HG02973 (cell line): ENCODE measurements at regions not wholly inside any gene's neighbourhood (a gene's known extent, or its start where the extent isn't known, plus 50 kb on each side); places are given as distances from the start of the nearest gene placed in this dataset.
"Not testable (repeated sequence)": the region's sequence is repeated elsewhere in the genome, so short reads cannot be mapped to it uniquely, and the experiment has no call there.

Experiments used
- ATAC-seq: cut with Tn5 transposase; IDR thresholded peaks from one replicate; pipeline ENCODE4 v1.9.1; 2021; ENCODE audit warnings: moderate library complexity; ENCODE audit not compliant: unreplicated experiment

DNA sequence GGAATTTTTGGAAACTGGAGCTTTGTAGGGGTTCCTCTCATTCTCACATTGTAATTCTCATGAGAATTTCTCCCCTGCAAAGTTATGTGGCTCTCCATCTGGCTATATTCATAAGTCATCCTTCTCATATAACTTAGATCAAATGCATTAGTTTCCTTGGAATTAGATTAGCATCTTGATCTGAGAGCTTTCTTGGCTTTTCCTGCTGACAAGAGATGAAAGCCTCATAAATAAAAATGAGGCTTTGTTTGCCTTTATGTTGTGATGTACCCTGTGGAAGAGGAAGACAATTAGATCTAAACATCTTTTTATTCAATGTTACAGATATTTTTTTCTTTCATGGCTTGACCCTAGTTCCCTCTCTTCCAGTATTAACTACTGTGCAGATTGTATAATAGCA lies 165.4 kb upstream of the ZPLD1 start:
- no peak for ATAC-seq

DNA sequence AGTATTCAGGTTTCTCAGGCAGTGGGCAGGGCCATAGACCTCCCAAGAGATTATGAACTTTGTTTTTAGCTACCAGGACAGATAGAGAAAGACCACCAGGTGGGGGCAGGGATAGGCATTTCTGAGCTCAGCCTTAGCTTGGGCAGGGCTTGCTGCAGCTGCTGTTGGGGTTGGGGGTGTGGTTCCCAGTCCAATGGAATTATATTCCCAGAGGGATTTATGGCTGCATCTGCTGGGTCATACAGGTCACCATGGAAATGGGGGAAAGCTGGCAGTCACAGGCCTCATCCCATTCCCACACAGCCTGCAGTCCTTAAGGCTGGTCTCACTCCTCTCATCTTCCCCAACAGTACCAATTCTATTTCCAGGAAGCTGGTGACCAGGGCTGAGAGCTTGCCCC lies 144.6 kb upstream of the ZPLD1 start:
- no peak for ATAC-seq

- ATAC-seq: no peak
These were observed 139.1 kb upstream of the ZPLD1 start for GRCh38 chr3:102295756-102296155.

GRCh38 chr3:102297072-102297658 lies 137.7 kb upstream of the ZPLD1 start:
- no peak for ATAC-seq

GRCh38 chr3:102299125-102299877 lies 135.5 kb upstream of the ZPLD1 start:
- ATAC-seq: no peak

DNA sequence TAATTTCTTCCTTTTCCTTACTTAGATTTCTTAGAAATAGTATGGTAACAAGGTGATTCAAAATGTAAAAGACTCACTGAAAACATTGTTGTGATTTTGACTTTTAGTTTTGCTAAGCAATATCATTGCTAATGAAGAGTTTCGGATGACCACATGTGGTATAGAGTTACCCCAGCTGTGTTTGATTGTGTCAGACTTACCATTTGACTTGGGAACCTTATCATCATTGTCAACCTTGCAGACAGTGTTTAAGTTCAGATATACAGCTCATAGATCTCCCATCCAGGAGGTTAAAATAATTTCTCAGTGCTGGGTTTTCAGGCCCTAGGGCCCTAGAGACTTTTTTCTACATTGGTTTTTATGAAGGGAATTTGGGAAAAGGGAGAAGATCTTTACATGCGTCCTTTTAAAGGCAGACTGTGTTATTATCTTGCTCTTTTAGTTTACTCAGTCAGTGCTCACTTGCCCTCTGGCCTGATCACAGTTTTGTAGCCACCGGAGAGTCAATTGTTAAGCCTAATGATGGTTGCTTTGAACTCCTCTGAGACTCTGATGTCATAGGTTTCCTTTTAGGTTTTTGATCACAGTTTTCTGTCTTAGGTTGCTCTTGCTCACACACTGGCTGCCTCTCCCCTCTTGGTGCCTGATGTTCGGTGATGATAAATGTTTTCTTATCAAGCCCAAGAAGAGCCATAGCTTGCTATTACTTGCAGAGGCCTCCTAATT lies 133.5 kb upstream of the ZPLD1 start:
- no peak for ATAC-seq

DNA sequence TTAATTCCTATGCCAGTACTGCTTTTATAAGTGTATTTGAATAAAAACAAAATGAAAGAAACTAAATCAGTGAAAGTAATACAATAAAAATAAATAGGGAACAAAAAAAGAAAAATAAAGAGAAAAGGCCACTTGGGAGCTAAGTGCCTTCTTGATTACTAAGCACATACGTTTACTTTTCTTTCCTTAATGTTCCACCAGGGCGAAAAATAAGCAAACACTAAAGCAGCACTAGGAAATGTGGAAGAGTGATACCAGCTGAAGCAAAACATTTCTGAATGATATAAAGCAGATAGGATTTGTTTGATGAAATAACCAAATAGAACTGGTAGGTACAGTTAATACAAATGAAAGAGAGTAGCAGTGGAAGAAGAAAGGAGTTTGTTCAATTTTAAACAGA lies 132.8 kb upstream of the ZPLD1 start:
- no peak for ATAC-seq

DNA sequence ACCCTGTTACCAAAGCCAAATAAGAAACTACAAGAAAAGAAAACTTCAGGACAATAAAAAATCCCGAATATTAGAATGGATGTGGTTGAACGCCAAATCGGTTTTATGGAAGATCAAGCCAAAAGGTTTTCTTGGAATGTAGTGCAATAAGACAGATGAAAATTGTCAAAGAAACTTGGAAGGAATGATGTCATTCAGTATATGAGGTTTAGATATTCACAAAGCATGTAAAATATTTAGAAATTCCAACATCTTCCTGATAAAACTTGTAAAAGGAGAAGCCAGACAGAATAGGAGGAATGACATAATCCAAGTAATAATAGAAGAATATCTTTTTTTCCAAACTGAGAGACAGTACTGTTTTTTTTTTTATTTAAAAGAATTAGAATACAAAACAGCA lies 130.3 kb upstream of the ZPLD1 start:
- no peak for ATAC-seq

DNA sequence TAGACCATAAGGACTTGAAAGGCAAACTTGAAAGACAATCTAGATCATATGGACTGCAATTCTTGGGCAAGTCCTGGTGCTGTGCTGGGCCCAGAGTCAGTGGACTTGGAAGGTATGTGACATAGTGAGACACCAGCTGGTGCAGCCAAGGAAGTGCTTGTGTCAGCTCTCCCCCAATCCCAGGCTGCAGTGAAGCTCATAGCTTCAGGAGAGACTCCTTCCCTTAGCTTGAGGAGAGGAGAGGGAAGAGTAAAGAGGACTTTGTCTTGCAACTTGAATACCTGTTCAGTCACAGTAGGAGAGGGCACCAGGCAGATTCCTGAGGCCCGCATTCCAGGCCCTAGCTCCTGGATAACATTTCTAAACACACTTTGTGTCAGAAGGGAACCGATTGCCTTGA lies 127.4 kb upstream of the ZPLD1 start:
- ATAC-seq: no peak

DNA sequence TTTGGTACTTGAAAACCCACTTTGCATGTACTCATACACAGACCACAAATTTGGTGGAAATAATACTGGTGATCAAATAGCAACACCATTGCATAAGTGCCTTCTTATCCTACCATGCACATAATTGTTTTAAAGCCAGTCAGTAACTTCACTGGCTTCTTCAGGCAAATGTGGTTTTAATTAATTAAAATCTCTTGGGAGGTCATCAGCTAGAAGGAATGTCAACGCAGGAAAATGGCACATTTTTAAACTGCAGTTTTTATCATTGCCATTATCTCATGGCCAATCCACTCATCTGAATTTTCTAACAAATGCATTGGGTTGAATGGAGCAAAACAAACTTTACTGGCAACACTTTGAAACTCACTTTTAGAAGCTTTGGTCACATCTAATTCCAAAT lies 105.7 kb upstream of the ZPLD1 start:
- no peak for ATAC-seq

GRCh38 chr3:102329561-102329960 lies 105.3 kb upstream of the ZPLD1 start:
- no peak for ATAC-seq

- no peak for ATAC-seq
These were observed 102.6 kb upstream of the ZPLD1 start for GRCh38 chr3:102332205-102332604.

DNA sequence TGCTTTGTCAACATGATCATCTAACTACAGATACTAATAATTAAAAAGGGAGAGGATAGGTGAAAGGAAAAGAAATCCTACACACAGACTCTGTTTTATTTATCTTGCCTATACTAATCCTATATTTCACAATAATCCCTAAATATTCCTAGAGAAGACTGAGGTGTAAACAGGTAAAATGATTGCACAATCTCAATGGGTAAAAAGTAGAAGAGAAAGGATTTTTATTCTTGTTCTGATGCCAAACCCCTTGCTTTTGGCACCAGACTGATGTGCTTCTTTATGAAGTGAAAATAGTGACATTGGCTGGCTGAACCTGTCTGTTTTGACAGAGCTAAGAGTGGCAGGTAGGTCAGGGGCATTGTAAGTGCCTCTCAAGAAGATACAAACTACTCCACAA lies 101.9 kb upstream of the ZPLD1 start:
- no peak for ATAC-seq

- ATAC-seq: no peak
These were observed 98.7 kb upstream of the ZPLD1 start for GRCh38 chr3:102336130-102336529.

GRCh38 chr3:102339671-102340070 lies 95.1 kb upstream of the ZPLD1 start:
- ATAC-seq: no peak

DNA sequence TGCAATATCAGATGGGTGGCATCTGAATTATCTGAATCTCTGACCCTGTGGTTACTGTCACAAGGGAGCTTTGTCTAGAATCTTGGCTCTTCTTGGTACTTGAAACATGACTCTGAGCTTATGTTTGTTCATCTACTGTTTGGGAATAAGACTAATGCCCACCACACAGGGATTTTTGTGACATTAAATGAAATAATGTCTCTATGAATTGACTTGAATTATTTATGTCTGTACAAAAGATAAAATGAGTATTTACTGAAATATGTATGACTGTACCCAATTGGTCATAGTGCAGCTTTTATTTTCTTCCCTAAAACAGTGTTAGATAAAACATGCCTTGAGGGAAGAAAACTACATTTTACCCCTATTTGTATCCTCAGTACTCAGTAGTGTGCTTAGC lies 87.9 kb upstream of the ZPLD1 start:
- ATAC-seq: no peak

DNA sequence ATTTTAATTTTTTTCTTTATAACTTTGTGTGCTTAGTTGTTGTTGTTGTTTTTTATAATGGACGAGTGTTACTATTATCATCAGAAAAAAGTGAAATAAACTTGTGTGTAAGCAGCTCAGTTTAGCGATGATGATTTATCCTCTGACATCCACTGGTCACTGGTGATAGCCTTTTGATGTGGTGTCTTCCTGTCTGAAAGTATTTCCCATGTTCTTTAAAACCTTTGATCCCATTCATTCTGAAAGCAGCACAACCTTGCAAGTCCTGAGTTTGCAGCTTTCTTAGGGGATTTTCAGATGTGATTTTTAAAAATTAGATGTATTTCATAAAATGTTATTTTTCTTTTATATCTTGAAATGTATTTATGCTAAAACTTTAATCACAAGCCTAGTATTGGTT lies 85.9 kb upstream of the ZPLD1 start:
- ATAC-seq: no peak

- no peak for ATAC-seq
These were observed 81.7 kb upstream of the ZPLD1 start for GRCh38 chr3:102353148-102353547.

- ATAC-seq: no peak
These were observed 81.0 kb upstream of the ZPLD1 start for GRCh38 chr3:102353805-102354204.

GRCh38 chr3:102354818-102355515 lies 79.8 kb upstream of the ZPLD1 start:
- ATAC-seq: no peak

DNA sequence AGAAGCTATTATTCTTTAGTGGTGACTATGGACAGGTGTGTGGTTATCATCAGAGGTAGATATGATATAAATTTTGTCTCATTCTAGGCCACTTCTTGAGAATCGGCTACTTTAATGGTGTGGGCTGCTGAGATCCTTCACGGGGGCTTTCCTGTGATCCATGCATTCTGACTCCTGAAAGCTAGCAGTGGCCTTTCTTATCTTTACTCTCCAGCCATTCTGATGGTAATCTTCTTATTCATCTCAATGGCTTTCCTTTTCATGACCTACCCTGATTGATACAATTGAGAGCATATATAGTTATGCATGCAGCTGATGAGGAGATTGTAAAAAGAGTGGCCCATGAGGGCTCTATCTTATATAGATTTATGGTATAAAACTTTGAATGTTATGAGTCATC lies 78.3 kb upstream of the ZPLD1 start:
- ATAC-seq: no peak

- not testable (repeated sequence) for ATAC-seq
These were observed 77.5 kb upstream of the ZPLD1 start for GRCh38 chr3:102357313-102357712.
